ENCODE measurements at regions not wholly inside any gene's neighbourhood (a gene's known extent, or its start where the extent isn't known, plus 50 kb on each side); places are given as distances from the start of the nearest gene placed in this dataset.

DNA sequence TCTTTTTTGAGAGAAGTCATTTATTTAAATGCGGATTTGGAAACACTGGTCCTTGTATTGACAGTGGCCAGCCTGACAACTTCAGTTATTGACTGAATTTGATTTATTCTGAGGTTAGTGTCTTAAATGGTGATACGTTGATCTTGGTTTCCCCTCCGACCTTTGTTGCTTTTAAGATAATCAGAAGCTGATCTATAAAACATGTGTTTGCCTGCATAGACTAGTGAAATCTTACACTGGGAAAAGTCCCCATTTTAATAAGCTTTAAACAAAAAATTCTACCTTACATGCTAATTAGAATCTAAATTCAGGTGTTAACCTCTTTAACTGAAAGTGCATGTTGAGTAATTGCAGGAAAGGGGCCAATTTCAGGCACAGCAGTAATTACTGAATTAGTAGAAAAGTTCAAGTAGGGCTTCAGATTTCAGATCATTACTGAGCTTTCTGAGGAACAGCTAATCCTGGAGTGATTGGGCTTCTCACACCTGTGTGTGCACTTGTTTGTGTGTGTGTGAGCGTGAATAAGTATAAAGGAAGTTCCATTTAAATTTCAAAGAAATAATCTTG is 221.4 kb downstream of the SOX2 start:
- WGBS, 2 experiments (ENCODE audit: extremely low coverage in 2 of 2, insufficient read length in 1 of 2): 60% methylated on average over 1 of the region's 4 CpGs; no CpG with 5 or more reads in 1 of the 2 experiments
- no peaks in the 10 kb centered on the region; the same call in none of the 2 replicates for H3K9me3 ChIP-seq (ENCODE audit: control insufficient read depth, insufficient read depth, low read length)
- no peak overlapping the region for H3K56ac ChIP-seq (ENCODE audit: extremely low read depth, insufficient read depth, low read length)
- dilution Hi-C loops (cut with HindIII; ENCODE audit: low sequenced_read_pairs, unreplicated experiment): no loop called here
- no peak overlapping the region for H2BK120ac ChIP-seq (ENCODE audit: low read depth, low read length)
- H3K4me1 ChIP-seq (ENCODE audit: control insufficient read depth, insufficient read depth, low read length): no peaks in the 10 kb centered on the region
- no peaks in the 10 kb centered on the region for H3K36me3 ChIP-seq (ENCODE audit: control insufficient read depth, insufficient read depth, low read length)
- H2BK15ac ChIP-seq (ENCODE audit: low read depth, low read length): no peak overlapping the region
- no peak overlapping the region for H3K23ac ChIP-seq (ENCODE audit: low read depth, low read length)
- in situ Hi-C loops (cut with MboI; ENCODE audit: low sequenced_read_pairs): no loop called here
- no peak overlapping the region for H3K9ac ChIP-seq (ENCODE audit: low read depth, low read length)
- no peak overlapping the region for H3K27ac ChIP-seq (ENCODE audit: insufficient read depth, low read length)
- ChIA-PET CTCF (no interaction called here), POLR2A (ENCODE audit: unreplicated experiment) (no interaction called here)
- no peak overlapping the region for H3K14ac ChIP-seq (replicated peaks; ENCODE audit: low read depth, low read length)
- no peaks in the 10 kb centered on the region for H3K27me3 ChIP-seq (ENCODE audit: control insufficient read depth, insufficient read depth, low read length)
- H2AFZ ChIP-seq (replicated peaks; ENCODE audit: low read length, poor library complexity): no peak overlapping the region
- H4K5ac ChIP-seq (ENCODE audit: low read depth, low read length): no peak overlapping the region
- no peak overlapping the region for H2AK9ac ChIP-seq (replicated peaks; ENCODE audit: low read depth, low read length, poor library complexity)
- H2BK5ac ChIP-seq (ENCODE audit: low read depth, low read length, poor library complexity, severe bottlenecking): no peak overlapping the region
- H3K79me1 ChIP-seq (ENCODE audit: low read depth in 1 of 2, low read length in 2 of 2): no peaks in the 10 kb centered on the region
- H4K91ac ChIP-seq (ENCODE audit: insufficient read depth, low read depth, low read length): no peak overlapping the region
- no peak overlapping the region for H3K4me2 ChIP-seq (ENCODE audit: low read depth, low read length)
- H2AK5ac ChIP-seq (ENCODE audit: low read depth, low read length): no peak overlapping the region
- no peak overlapping the region for H3K4me3 ChIP-seq (ENCODE audit: insufficient read depth, low read depth, low read length)
- DNase-seq (no peak), ATAC-seq (ENCODE audit: low read depth) (no peak)
- intact Hi-C loops (cut with micrococcal nuclease): no loop called here
- TF ChIP-seq CEBPB (IDR thresholded peaks at IDR 0.05; ENCODE audit: low read depth, low read length) (no peak), RAD21 (IDR thresholded peaks at IDR 0.05; ENCODE audit: low read length) (no peak), MAFK (IDR thresholded peaks at IDR 0.05; ENCODE audit: low read depth, low read length) (no peak), NFE2L2 (IDR thresholded peaks at IDR 0.05; ENCODE audit: low read depth, low read length) (no peak), CHD1 (IDR thresholded peaks at IDR 0.05; ENCODE audit: low read depth, low read length) (no peak), MXI1 (IDR thresholded peaks at IDR 0.05; ENCODE audit: borderline replicate concordance, low read depth, low read length) (no peak), CTCF (conservative IDR thresholded peaks at IDR 0.05; ENCODE audit: low read depth, low read length) (no peak), POLR2A (IDR thresholded peaks at IDR 0.05; ENCODE audit: low read depth, low read length) (no peak), RCOR1 (IDR thresholded peaks at IDR 0.05; ENCODE audit: insufficient replicate concordance, low read length) (no peak), RFX5 (IDR thresholded peaks at IDR 0.05; ENCODE audit: low read depth, low read length) (no peak), BHLHE40 (IDR thresholded peaks at IDR 0.05; ENCODE audit: low read depth, low read length) (no peak), FOS (IDR thresholded peaks at IDR 0.05; ENCODE audit: low read depth, low read length) (no peak), MAZ (IDR thresholded peaks at IDR 0.05; ENCODE audit: borderline replicate concordance, low read depth, low read length) (no peak)
- TF ChIP-seq, protein P1, sequence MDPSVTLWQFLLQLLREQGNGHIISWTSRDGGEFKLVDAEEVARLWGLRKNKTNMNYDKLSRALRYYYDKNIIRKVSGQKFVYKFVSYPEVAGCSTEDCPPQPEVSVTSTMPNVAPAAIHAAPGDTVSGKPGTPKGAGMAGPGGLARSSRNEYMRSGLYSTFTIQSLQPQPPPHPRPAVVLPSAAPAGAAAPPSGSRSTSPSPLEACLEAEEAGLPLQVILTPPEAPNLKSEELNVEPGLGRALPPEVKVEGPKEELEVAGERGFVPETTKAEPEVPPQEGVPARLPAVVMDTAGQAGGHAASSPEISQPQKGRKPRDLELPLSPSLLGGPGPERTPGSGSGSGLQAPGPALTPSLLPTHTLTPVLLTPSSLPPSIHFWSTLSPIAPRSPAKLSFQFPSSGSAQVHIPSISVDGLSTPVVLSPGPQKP (IDR thresholded peaks at IDR 0.05; ENCODE audit: borderline replicate concordance, low read depth, low read length): no peak
- TF ChIP-seq, protein P2, sequence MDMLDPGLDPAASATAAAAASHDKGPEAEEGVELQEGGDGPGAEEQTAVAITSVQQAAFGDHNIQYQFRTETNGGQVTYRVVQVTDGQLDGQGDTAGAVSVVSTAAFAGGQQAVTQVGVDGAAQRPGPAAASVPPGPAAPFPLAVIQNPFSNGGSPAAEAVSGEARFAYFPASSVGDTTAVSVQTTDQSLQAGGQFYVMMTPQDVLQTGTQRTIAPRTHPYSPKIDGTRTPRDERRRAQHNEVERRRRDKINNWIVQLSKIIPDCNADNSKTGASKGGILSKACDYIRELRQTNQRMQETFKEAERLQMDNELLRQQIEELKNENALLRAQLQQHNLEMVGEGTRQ (IDR thresholded peaks at IDR 0.05; ENCODE audit: low read depth, low read length): no peak
- H3K4ac ChIP-seq (ENCODE audit: low read depth, low read length): no peak overlapping the region
- H4K20me1 ChIP-seq (ENCODE audit: insufficient read depth, low read length): no peaks in the 10 kb centered on the region
- H3K9me1 ChIP-seq (ENCODE audit: insufficient read depth, low read length): no peaks in the 10 kb centered on the region
- no peak overlapping the region for H4K8ac ChIP-seq (ENCODE audit: low read depth in 2 of 2, low read length in 2 of 2)
- no peak overlapping the region for H2BK20ac ChIP-seq (ENCODE audit: low read depth, low read length)
- no peak overlapping the region for H3K18ac ChIP-seq (ENCODE audit: low read depth, low read length)
- no TSS peak for BruUV-seq (replicated peaks)
